Liver (tissue), 8 donors: ENCODE measurements at regions not wholly inside any gene's neighbourhood (a gene's known extent, or its start where the extent isn't known, plus 50 kb on each side); places are given as distances from the start of the nearest gene placed in this dataset.

ENCODE experiments used
- DNase-seq: peaks from one replicate; pipeline ENCODE4 v3.0.0-alpha.2; 2017; ENCODE audit warnings: low spot score
- H3K27ac ChIP-seq, 2 donors: one replicate each; pipeline ENCODE4 v1.7.0; 2013; ENCODE audit warnings: inconsistent platforms in 2 of 2, low read length in 2 of 2, control low read depth in 1 of 2, low read depth in 1 of 2, mild to moderate bottlenecking in 1 of 2
- H3K27me3 ChIP-seq, 4 donors: one replicate each; pipeline versions ENCODE4 v1.6.1 to v1.7.0; 2013; ENCODE audit warnings: low read length in 3 of 4, inconsistent platforms in 1 of 4, mild to moderate bottlenecking in 1 of 4, moderate library complexity in 1 of 4; ENCODE audit not compliant: control insufficient read depth in 4 of 4, insufficient read depth in 4 of 4
- H3K36me3 ChIP-seq, 4 donors: one replicate each; pipeline versions ENCODE4 v1.6.1 to v1.7.0; 2013; ENCODE audit warnings: low read length in 3 of 4, mild to moderate bottlenecking in 3 of 4, low read depth in 1 of 4, moderate library complexity in 1 of 4; ENCODE audit not compliant: control insufficient read depth in 4 of 4, insufficient read depth in 3 of 4
- H3K4me1 ChIP-seq, 4 donors: one replicate each; pipeline versions ENCODE4 v1.6.1 to v1.7.0; 2013; ENCODE audit warnings: low read length in 3 of 4, mild to moderate bottlenecking in 3 of 4, moderate library complexity in 1 of 4; ENCODE audit not compliant: control insufficient read depth in 4 of 4, insufficient read depth in 4 of 4
- H3K4me3 ChIP-seq, 3 donors: one replicate each; pipeline versions ENCODE4 v1.6.1 to v1.7.0; 2013; ENCODE audit warnings: low read length in 3 of 3, control low read depth in 1 of 3, low read depth in 1 of 3, mild to moderate bottlenecking in 1 of 3
- H3K9ac ChIP-seq, 2 donors: one replicate each; pipeline ENCODE4 v1.7.0; 2013; ENCODE audit warnings: low read length in 2 of 2, mild to moderate bottlenecking in 2 of 2, moderate library complexity in 2 of 2, control low read depth in 1 of 2, low read depth in 1 of 2
- H3K9me3 ChIP-seq, 4 donors: one replicate each; pipeline versions ENCODE4 v1.6.1 to v1.7.0; 2013; ENCODE audit warnings: low read length in 3 of 4; ENCODE audit not compliant: control insufficient read depth in 4 of 4
- EGR1 ChIP-seq, 2 donors: IDR thresholded peaks; 2 replicates each; pipeline ENCODE4 v1.6.1; 2016 to 2018; ENCODE audit warnings: antibody characterized with exemption in 2 of 2, low read depth in 2 of 2
- FOXA1 ChIP-seq: IDR thresholded peaks from 2 replicates; pipeline ENCODE4 v1.6.1; 2016; ENCODE audit warnings: antibody characterized with exemption
- FOXA2 ChIP-seq: IDR thresholded peaks from 2 replicates; pipeline ENCODE4 v1.6.1; 2016; ENCODE audit warnings: antibody characterized with exemption
- GABPA ChIP-seq, 2 donors: IDR thresholded peaks in 1 of 2; conservative IDR thresholded peaks in 1 of 2; 2 replicates each; pipeline ENCODE4 v1.6.1; 2016; ENCODE audit warnings: antibody characterized with exemption in 2 of 2, mild to moderate bottlenecking in 1 of 2, moderate library complexity in 1 of 2
- HNF4A ChIP-seq, 2 donors: conservative IDR thresholded peaks; 2 replicates each; pipeline ENCODE4 v1.6.1; 2016; ENCODE audit warnings: antibody characterized with exemption in 2 of 2, mild to moderate bottlenecking in 2 of 2
- HNF4G ChIP-seq: IDR thresholded peaks from 2 replicates; pipeline ENCODE4 v1.6.1; 2016; ENCODE audit warnings: antibody characterized with exemption
- JUND ChIP-seq, 2 donors: IDR thresholded peaks; 2 replicates each; pipeline ENCODE4 v1.6.1; 2016; ENCODE audit warnings: antibody characterized with exemption in 2 of 2
- NR2F2 ChIP-seq: IDR thresholded peaks from 2 replicates; pipeline ENCODE4 v1.6.1; 2016; ENCODE audit warnings: antibody characterized with exemption
- RAD21 ChIP-seq, 2 donors: IDR thresholded peaks; 2 replicates each; pipeline ENCODE4 v1.6.1; 2016; ENCODE audit warnings: antibody characterized with exemption in 2 of 2, mild to moderate bottlenecking in 2 of 2
- RXRA ChIP-seq, 2 donors: IDR thresholded peaks; 2 replicates each; pipeline ENCODE4 v1.6.1; 2017 to 2018; ENCODE audit warnings: antibody characterized with exemption in 2 of 2, mild to moderate bottlenecking in 1 of 2
- SP1 ChIP-seq: IDR thresholded peaks from 2 replicates; pipeline ENCODE4 v1.6.1; 2018; ENCODE audit warnings: antibody characterized with exemption, mild to moderate bottlenecking
- TAF1 ChIP-seq: conservative IDR thresholded peaks from 2 replicates; pipeline ENCODE4 v1.6.1; 2016; ENCODE audit warnings: antibody characterized with exemption, mild to moderate bottlenecking
- YY1 ChIP-seq: IDR thresholded peaks from 2 replicates; pipeline ENCODE4 v1.6.1; 2016; ENCODE audit warnings: antibody characterized with exemption, mild to moderate bottlenecking
- WGBS: extraction: QIAGEN DNeasy Blood & Tissue Kit; methylation state at CpG from one replicate; pipeline ENCODE4 v1.1.7; 2013; 5-methylcytosine and 5-hydroxymethylcytosine counted together
- TF ChIP-seq, protein P1 (sequence below): IDR thresholded peaks from 2 replicates; pipeline ENCODE4 v1.6.1; 2016; ENCODE audit warnings: antibody characterized with exemption
- TF ChIP-seq, protein P2 (sequence below): fragments of 150-350 bp; IDR thresholded peaks from 2 replicates; pipeline ENCODE4 v1.5.1; 2017; ENCODE audit warnings: improper control_type of control experiment, low read depth, low read length; ENCODE audit not compliant: missing input control
- TF ChIP-seq, protein P3 (sequence below): IDR thresholded peaks from 2 replicates; pipeline ENCODE4 v1.6.1; 2016; ENCODE audit warnings: antibody characterized with exemption
- TF ChIP-seq, protein P4 (sequence below): IDR thresholded peaks from 2 replicates; pipeline ENCODE4 v1.6.1; 2016; ENCODE audit warnings: antibody characterized with exemption
- TF ChIP-seq, protein P5 (sequence below): IDR thresholded peaks from 2 replicates; pipeline ENCODE4 v1.6.1; 2016; ENCODE audit warnings: antibody characterized with exemption, mild to moderate bottlenecking
- donor health status: healthy.
- donor health status: healthy.
- donor health status: healthy.
- donor health status: healthy.
- donor health status: healthy.

DNA sequence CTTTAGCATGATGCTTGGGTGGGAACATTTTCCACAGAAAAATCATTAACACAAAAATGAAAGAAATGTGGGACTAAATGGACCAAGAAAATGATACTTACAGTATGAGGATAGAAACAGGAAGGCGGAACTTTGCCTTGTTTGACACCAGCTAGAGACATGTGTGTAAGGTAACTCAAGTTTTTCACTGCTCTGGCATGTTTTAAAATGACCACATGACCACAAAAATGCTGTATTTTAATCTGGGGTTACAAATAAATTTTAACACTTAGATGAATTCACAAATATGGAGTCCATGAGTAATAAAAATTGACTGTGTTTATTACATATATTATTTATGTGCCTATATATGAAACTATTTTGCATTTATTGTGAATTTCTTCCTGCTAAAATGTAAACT lies 100.9 kb upstream of the PHYHIPL start:
- no peak overlapping the region for H3K27ac ChIP-seq
- no peaks in the 10 kb centered on the region for H3K36me3 ChIP-seq
- TF ChIP-seq, protein P1, sequence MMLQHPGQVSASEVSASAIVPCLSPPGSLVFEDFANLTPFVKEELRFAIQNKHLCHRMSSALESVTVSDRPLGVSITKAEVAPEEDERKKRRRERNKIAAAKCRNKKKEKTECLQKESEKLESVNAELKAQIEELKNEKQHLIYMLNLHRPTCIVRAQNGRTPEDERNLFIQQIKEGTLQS: no peak
- TF ChIP-seq EGR1 (IDR thresholded peaks at IDR 0.05; ENCODE audit: low read depth in 2 of 2) (no peak), YY1 (no peak)
- H3K4me3 ChIP-seq: no peak overlapping the region
- peaks cover 8 to 45% (median 26%) of the 10 kb centered on the region in 4 donors for H3K4me1 ChIP-seq
- H3K9ac ChIP-seq: no peak overlapping the region
- WGBS: 95% methylated on average over 1 of the region's 1 CpG
- no peaks in the 10 kb centered on the region for H3K27me3 ChIP-seq
- no peaks in the 10 kb centered on the region for H3K9me3 ChIP-seq
- DNase-seq: no peak

DNA sequence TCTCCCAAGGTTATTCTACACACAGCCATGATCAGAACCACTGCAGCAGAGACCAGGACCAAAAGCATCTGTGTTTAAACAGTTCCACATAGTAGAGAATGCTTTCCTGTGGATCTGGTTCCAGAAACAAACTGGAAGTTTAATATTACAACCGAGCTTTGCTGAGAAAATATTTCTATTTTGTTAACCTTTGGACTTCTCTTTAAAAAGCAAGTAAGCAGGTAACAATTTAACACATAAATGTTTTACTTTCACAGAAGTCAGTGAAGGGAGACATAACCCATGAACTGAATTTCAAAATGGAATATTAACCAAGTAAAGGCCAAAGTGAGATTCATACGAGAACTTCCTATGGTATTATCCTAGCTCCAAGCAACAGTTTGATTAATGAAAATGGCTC lies 98.6 kb upstream of the PHYHIPL start:
- Histone ChIP-seq H3K4me3 (no peak overlapping the region), H3K27me3 (no peaks in the 10 kb centered on the region), H3K9ac (peak overlapping the region in 1 of 2 donors; percentile 19), H3K36me3 (no peaks in the 10 kb centered on the region), H3K4me1 (peaks cover 8 to 44% (median 25%) of the 10 kb centered on the region in 4 donors), H3K27ac (peak overlapping the region; percentile 48 to 54), H3K9me3 (no peaks in the 10 kb centered on the region)
- no peak for DNase-seq
- 25% methylated on average over 2 of the region's 2 CpGs for WGBS
- TF ChIP-seq RAD21 (IDR thresholded peaks at IDR 0.05) (peak in 1 of 2 donors; percentile 53), NR2F2 (no peak), YY1 (peak; percentile 57), RXRA (IDR thresholded peaks at IDR 0.05) (peak in 1 of 2 donors; percentile 53), HNF4A (conservative IDR thresholded peaks at IDR 0.05) (peak; percentile 75 to 80), TAF1 (no peak), EGR1 (IDR thresholded peaks at IDR 0.05; ENCODE audit: low read depth in 2 of 2) (no peak), FOXA2 (peak; percentile 7), JUND (IDR thresholded peaks at IDR 0.05) (peak in 1 of 2 donors; percentile 52), HNF4G (peak; percentile 52), SP1 (peak; percentile 54), GABPA (IDR thresholded peaks at IDR 0.05 in 1 of 2, conservative IDR thresholded peaks at IDR 0.05 in 1 of 2) (no peak), FOXA1 (no peak)
- TF ChIP-seq, protein P2, sequence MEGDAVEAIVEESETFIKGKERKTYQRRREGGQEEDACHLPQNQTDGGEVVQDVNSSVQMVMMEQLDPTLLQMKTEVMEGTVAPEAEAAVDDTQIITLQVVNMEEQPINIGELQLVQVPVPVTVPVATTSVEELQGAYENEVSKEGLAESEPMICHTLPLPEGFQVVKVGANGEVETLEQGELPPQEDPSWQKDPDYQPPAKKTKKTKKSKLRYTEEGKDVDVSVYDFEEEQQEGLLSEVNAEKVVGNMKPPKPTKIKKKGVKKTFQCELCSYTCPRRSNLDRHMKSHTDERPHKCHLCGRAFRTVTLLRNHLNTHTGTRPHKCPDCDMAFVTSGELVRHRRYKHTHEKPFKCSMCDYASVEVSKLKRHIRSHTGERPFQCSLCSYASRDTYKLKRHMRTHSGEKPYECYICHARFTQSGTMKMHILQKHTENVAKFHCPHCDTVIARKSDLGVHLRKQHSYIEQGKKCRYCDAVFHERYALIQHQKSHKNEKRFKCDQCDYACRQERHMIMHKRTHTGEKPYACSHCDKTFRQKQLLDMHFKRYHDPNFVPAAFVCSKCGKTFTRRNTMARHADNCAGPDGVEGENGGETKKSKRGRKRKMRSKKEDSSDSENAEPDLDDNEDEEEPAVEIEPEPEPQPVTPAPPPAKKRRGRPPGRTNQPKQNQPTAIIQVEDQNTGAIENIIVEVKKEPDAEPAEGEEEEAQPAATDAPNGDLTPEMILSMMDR: no peak
- TF ChIP-seq, protein P1: no peak
- TF ChIP-seq, protein P3, sequence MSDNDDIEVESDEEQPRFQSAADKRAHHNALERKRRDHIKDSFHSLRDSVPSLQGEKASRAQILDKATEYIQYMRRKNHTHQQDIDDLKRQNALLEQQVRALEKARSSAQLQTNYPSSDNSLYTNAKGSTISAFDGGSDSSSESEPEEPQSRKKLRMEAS: peak; percentile 32
- TF ChIP-seq, protein P4, sequence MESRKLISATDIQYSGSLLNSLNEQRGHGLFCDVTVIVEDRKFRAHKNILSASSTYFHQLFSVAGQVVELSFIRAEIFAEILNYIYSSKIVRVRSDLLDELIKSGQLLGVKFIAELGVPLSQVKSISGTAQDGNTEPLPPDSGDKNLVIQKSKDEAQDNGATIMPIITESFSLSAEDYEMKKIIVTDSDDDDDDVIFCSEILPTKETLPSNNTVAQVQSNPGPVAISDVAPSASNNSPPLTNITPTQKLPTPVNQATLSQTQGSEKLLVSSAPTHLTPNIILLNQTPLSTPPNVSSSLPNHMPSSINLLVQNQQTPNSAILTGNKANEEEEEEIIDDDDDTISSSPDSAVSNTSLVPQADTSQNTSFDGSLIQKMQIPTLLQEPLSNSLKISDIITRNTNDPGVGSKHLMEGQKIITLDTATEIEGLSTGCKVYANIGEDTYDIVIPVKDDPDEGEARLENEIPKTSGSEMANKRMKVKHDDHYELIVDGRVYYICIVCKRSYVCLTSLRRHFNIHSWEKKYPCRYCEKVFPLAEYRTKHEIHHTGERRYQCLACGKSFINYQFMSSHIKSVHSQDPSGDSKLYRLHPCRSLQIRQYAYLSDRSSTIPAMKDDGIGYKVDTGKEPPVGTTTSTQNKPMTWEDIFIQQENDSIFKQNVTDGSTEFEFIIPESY: peak; percentile 33
- TF ChIP-seq, protein P5, sequence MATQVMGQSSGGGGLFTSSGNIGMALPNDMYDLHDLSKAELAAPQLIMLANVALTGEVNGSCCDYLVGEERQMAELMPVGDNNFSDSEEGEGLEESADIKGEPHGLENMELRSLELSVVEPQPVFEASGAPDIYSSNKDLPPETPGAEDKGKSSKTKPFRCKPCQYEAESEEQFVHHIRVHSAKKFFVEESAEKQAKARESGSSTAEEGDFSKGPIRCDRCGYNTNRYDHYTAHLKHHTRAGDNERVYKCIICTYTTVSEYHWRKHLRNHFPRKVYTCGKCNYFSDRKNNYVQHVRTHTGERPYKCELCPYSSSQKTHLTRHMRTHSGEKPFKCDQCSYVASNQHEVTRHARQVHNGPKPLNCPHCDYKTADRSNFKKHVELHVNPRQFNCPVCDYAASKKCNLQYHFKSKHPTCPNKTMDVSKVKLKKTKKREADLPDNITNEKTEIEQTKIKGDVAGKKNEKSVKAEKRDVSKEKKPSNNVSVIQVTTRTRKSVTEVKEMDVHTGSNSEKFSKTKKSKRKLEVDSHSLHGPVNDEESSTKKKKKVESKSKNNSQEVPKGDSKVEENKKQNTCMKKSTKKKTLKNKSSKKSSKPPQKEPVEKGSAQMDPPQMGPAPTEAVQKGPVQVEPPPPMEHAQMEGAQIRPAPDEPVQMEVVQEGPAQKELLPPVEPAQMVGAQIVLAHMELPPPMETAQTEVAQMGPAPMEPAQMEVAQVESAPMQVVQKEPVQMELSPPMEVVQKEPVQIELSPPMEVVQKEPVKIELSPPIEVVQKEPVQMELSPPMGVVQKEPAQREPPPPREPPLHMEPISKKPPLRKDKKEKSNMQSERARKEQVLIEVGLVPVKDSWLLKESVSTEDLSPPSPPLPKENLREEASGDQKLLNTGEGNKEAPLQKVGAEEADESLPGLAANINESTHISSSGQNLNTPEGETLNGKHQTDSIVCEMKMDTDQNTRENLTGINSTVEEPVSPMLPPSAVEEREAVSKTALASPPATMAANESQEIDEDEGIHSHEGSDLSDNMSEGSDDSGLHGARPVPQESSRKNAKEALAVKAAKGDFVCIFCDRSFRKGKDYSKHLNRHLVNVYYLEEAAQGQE: peak; percentile 54
